GM12891 (cell line): ENCODE measurements at regions not wholly inside any gene's neighbourhood (a gene's known extent, or its start where the extent isn't known, plus 50 kb on each side); places are given as distances from the start of the nearest gene placed in this dataset.
"Not testable (repeated sequence)": the region's sequence is repeated elsewhere in the genome, so short reads cannot be mapped to it uniquely, and the experiment has no call there.

Experiments used
- DNase-seq: peaks from one replicate; pipeline ENCODE4 v3.0.0; 2011; ENCODE audit warnings: low spot score; ENCODE audit not compliant: insufficient read length
- FAIRE-seq: peaks from 2 replicates; lab custom pipeline; 2011; peaks lifted over from hg19 to GRCh38; lab: Jason Lieb, UNC
- PAX5 ChIP-seq: IDR thresholded peaks from 2 replicates; pipeline ENCODE4 v1.6.1; 2011; ENCODE audit warnings: low read length, moderate library complexity, mild to moderate bottlenecking; ENCODE audit not compliant: insufficient read depth, severe bottlenecking
- POLR2A ChIP-seq: IDR thresholded peaks from 2 replicates; pipeline ENCODE4 v1.6.1; 2011; ENCODE audit warnings: low read depth, low read length, control low read depth
- POLR2AphosphoS5 ChIP-seq: IDR thresholded peaks from 2 replicates; pipeline ENCODE4 v1.6.1; 2011; ENCODE audit warnings: low read depth, low read length, control low read depth
- POU2F2 ChIP-seq: IDR thresholded peaks from 2 replicates; pipeline ENCODE4 v1.6.1; 2011; ENCODE audit warnings: low read depth, mild to moderate bottlenecking, control low read depth, low read length, moderate library complexity
- SPI1 ChIP-seq: IDR thresholded peaks from 2 replicates; pipeline ENCODE4 v1.6.1; 2011; ENCODE audit warnings: low read depth, low read length, control low read depth
- TAF1 ChIP-seq: IDR thresholded peaks from 2 replicates; pipeline ENCODE4 v1.6.1; 2011; ENCODE audit warnings: low read depth, low read length, control low read depth

GRCh38 chr7:72266-73057 is 119.9 kb upstream of the FAM20C start:
- DNase-seq, FAIRE-seq: not testable (repeated sequence)

- DNase-seq, FAIRE-seq: not testable (repeated sequence)
Observed at GRCh38 chr7:73058-73331, 119.4 kb upstream of the FAM20C start.

- DNase-seq, FAIRE-seq: not testable (repeated sequence)
Observed at GRCh38 chr7:74008-74540, 118.3 kb upstream of the FAM20C start.

- DNase-seq, FAIRE-seq: not testable (repeated sequence)
Observed at GRCh38 chr7:75511-75910, 116.9 kb upstream of the FAM20C start.

- not testable (repeated sequence) for FAIRE-seq
Observed at GRCh38 chr7:76202-76601, 116.2 kb upstream of the FAM20C start.

GRCh38 chr7:76829-77395 is 115.5 kb upstream of the FAM20C start:
- DNase-seq, FAIRE-seq: not testable (repeated sequence)

More at GRCh38 chr7:76202-76601, 116.2 kb upstream of the FAM20C start:
- DNase-seq: not testable (repeated sequence)

- not testable (repeated sequence) for DNase-seq, FAIRE-seq
Observed at GRCh38 chr7:78862-79261, 113.5 kb upstream of the FAM20C start.

GRCh38 chr7:79400-80055 is 112.8 kb upstream of the FAM20C start:
- not testable (repeated sequence) for DNase-seq, FAIRE-seq

- no peak for DNase-seq
- FAIRE-seq: no peak
- TF ChIP-seq PAX5 (no peak), POU2F2 (no peak), POLR2AphosphoS5 (no peak), SPI1 (no peak), POLR2A (no peak), TAF1 (no peak)
Observed at GRCh38 chr7:80259-81067, 111.9 kb upstream of the FAM20C start.

GRCh38 chr7:81068-81925 is 111.1 kb upstream of the FAM20C start:
- FAIRE-seq: no peak
- TF ChIP-seq PAX5: no peak
- TF ChIP-seq POU2F2: no peak
- TF ChIP-seq POLR2AphosphoS5: no peak
- TF ChIP-seq POLR2A: no peak
- TF ChIP-seq TAF1: no peak
- no peak for TF ChIP-seq SPI1

GRCh38 chr7:81926-82756 is 110.2 kb upstream of the FAM20C start:
- TF ChIP-seq TAF1 (no peak), POU2F2 (no peak)
- FAIRE-seq: no peak
- DNase-seq: no peak

More at GRCh38 chr7:81068-81925, 111.1 kb upstream of the FAM20C start:
- no peak for DNase-seq
